KOPT-K1 (cell line): ENCODE measurements at regions not wholly inside any gene's neighbourhood (a gene's known extent, or its start where the extent isn't known, plus 50 kb on each side); places are given as distances from the start of the nearest gene placed in this dataset.
A peak's percentile ranks its signal among the peaks of the same experiment; 100 is the strongest.

ENCODE experiments used
- H3K27ac ChIP-seq: fragments of 200-600 bp; sonication (generic); 2 replicates; pipeline ENCODE4 v1.5.1; 2016; ENCODE audit warnings: antibody characterized with exemption, mild to moderate bottlenecking, low read depth, low read length; ENCODE audit not compliant: poor library complexity, severe bottlenecking
- H3K36me3 ChIP-seq: fragments of 200-600 bp; sonication (generic); 2 replicates; pipeline ENCODE4 v1.5.1; 2017; ENCODE audit warnings: antibody characterized with exemption, mild to moderate bottlenecking, low read length, moderate library complexity; ENCODE audit not compliant: insufficient read depth
- H3K9me3 ChIP-seq: fragments of 200-600 bp; sonication (generic); 2 replicates; pipeline ENCODE4 v1.5.1; 2017; ENCODE audit warnings: antibody characterized with exemption, low read length, mild to moderate bottlenecking; ENCODE audit not compliant: insufficient read depth, poor library complexity, severe bottlenecking

- H3K36me3 ChIP-seq: no peaks in the 10 kb centered on the region
- H3K9me3 ChIP-seq: no peaks in the 10 kb centered on the region
- H3K27ac ChIP-seq: no peak overlapping the region
Measured at GRCh38 chr4:113849771-113850170, 88.2 kb upstream of the CAMK2D start.

- H3K27ac ChIP-seq: no peak overlapping the region
- H3K9me3 ChIP-seq: no peaks in the 10 kb centered on the region
- H3K36me3 ChIP-seq: no peaks in the 10 kb centered on the region
Measured at GRCh38 chr4:113847710-113848109, 86.2 kb upstream of the CAMK2D start.

GRCh38 chr4:113846433-113846832 is 84.9 kb upstream of the CAMK2D start:
- H3K27ac ChIP-seq: no peak overlapping the region
- no peaks in the 10 kb centered on the region for H3K36me3 ChIP-seq
- no peaks in the 10 kb centered on the region for H3K9me3 ChIP-seq

- Histone ChIP-seq H3K9me3 (no peaks in the 10 kb centered on the region), H3K36me3 (no peaks in the 10 kb centered on the region), H3K27ac (no peak overlapping the region)
Measured at GRCh38 chr4:113845138-113845537, 83.6 kb upstream of the CAMK2D start.

DNA sequence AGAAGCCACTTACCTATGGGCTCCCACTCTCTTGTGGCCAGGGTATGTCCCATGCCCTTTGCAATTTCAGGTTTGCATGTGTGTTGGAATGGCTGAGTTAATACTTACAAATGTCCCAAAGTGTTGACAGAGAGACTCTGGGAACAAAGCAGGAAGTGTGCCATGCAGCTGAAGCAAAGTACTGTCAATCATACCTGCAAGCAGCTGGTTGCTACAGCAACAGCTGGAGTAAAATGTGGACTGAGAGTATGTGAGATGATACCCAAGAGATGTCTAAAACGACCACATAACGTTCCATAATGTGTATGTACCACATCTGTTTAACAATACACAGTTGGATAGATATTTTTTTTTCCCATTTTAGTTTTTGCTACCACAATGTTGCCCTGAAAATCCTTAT is 82.8 kb upstream of the CAMK2D start:
- Histone ChIP-seq H3K27ac (no peak overlapping the region), H3K36me3 (no peaks in the 10 kb centered on the region), H3K9me3 (no peaks in the 10 kb centered on the region)

DNA sequence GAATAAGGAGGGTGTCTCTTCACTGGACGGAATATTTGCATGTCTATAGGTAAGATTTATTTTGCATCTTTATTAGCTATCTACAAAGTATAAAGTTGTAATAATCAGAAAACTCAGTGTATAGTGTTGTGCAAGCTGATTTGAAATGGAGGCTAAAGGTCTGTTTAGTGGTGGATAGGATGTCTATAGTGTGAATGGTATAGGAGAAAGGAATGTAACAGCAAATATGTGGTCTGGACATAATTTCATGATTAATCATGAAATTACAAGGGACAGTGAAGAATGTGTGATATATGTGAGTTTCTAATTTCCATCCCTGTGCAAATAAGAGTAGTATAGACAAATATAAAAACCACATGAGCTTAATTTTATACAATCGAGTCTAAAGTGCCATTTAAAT is 79.3 kb upstream of the CAMK2D start:
- no peaks in the 10 kb centered on the region for H3K9me3 ChIP-seq
- no peaks in the 10 kb centered on the region for H3K36me3 ChIP-seq
- no peak overlapping the region for H3K27ac ChIP-seq

DNA sequence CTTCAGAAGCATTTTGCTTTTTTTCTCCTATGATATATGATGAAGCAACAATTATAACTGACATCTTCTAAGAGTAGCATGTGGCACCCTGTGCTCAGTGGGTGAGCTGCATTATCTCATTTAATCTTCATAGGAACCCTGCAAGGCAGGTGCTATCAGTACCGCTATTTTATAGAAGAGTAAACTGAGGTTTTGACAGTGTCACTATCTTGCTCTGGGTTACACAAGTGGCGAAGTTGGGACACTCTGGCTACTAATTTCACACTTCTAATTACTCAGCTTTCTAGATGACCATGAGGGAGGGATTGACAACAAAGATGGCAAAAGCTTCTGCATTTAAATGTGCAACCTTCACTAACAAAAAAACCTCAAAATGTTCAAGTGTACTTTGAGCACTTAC is 76.9 kb upstream of the CAMK2D start:
- Histone ChIP-seq H3K9me3 (no peaks in the 10 kb centered on the region), H3K27ac (no peak overlapping the region), H3K36me3 (no peaks in the 10 kb centered on the region)

DNA sequence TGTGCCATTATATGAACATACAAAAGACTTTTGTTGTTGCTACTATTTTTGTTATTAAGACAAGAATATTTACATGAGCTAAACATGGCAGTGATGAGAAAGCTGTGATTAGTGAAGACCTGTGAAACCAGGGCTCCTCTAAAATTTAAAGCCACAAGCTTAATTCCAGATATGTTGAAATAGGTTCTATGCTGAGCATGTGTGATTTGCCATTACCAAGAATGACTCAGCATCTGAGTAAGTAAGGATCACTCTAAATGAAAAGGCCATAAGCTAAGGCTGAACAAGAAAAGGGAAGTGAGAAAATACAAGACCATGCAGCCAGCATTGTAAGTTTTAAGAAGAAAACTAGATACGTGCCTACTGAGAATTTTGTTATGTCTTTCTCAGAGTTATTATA is 75.9 kb upstream of the CAMK2D start:
- Histone ChIP-seq H3K36me3 (no peaks in the 10 kb centered on the region), H3K27ac (no peak overlapping the region), H3K9me3 (no peaks in the 10 kb centered on the region)

- Histone ChIP-seq H3K9me3 (no peaks in the 10 kb centered on the region), H3K36me3 (no peaks in the 10 kb centered on the region), H3K27ac (no peak overlapping the region)
Measured at GRCh38 chr4:113835005-113835404, 73.5 kb upstream of the CAMK2D start.

GRCh38 chr4:113834298-113834697 is 72.8 kb upstream of the CAMK2D start:
- Histone ChIP-seq H3K36me3 (no peaks in the 10 kb centered on the region), H3K27ac (no peak overlapping the region), H3K9me3 (no peaks in the 10 kb centered on the region)

- Histone ChIP-seq H3K27ac (no peak overlapping the region), H3K9me3 (no peaks in the 10 kb centered on the region), H3K36me3 (no peaks in the 10 kb centered on the region)
Measured at GRCh38 chr4:113832803-113833202, 71.3 kb upstream of the CAMK2D start.

DNA sequence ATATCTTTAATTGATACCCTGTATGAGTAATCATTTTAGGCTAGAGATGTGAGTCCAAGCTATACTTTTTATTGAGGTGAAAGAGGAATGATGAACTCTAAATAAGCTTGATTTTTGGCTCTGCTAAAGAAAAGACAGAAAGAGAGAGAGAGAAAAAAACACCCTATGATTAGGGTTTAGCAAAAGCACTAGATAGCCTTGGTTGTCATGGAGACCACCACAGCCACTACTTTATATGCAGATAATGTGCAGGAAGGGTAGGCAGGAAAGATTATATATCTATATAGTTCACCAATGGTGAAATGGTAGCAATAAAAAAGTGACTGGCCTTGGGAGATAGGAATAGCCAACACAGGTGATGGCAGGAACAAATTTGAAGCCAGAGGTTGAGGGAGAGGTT is 69.9 kb upstream of the CAMK2D start:
- no peak overlapping the region for H3K27ac ChIP-seq
- H3K9me3 ChIP-seq: no peaks in the 10 kb centered on the region
- H3K36me3 ChIP-seq: no peaks in the 10 kb centered on the region

GRCh38 chr4:113828702-113829101 is 67.2 kb upstream of the CAMK2D start:
- Histone ChIP-seq H3K36me3 (no peaks in the 10 kb centered on the region), H3K27ac (no peak overlapping the region), H3K9me3 (no peaks in the 10 kb centered on the region)

GRCh38 chr4:113827285-113827684 is 65.7 kb upstream of the CAMK2D start:
- Histone ChIP-seq H3K9me3 (no peaks in the 10 kb centered on the region), H3K36me3 (no peaks in the 10 kb centered on the region), H3K27ac (no peak overlapping the region)

DNA sequence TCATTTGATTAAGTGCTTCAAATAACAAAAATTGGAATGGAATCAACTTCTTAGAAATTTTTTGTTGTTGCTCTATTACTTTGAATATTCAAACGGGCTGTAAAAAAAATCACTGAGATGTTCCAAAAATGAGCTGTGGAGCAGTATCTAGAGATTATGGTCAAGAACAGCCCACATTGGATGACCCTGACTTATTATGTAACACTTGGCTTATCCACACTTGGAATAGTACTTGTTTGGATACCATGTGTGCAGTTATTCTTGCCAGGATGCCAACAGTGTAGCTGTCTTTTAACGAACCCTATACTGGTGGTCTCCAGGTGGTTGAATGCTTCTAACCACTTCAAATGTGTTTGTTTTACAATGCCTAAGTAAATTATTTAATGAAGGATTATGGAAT is 64.9 kb upstream of the CAMK2D start:
- no peak overlapping the region for H3K27ac ChIP-seq
- H3K9me3 ChIP-seq: no peaks in the 10 kb centered on the region
- H3K36me3 ChIP-seq: no peaks in the 10 kb centered on the region

DNA sequence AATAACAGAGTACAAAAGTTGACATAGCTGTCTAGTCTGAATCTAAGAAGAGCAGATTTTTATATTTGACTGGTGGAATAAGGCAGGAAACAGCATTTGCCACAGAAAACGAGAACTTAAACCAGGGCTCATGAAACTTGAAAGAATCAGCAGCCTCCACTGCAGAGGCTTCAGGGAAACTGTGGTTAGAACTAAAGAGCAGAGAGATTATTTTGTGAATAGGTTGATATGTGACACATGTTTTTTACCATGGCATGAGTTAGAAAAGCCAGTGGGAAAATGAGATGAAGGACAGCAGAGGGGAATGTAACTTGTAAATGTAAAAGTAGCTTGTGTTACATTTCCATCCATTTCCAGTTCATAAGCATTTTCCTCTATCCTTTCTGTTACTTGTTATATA is 63.7 kb upstream of the CAMK2D start:
- Histone ChIP-seq H3K9me3 (no peaks in the 10 kb centered on the region), H3K27ac (peak overlapping the region; percentile 52), H3K36me3 (no peaks in the 10 kb centered on the region)

- no peaks in the 10 kb centered on the region for H3K36me3 ChIP-seq
- H3K27ac ChIP-seq: peak overlapping the region; percentile 52
- no peaks in the 10 kb centered on the region for H3K9me3 ChIP-seq
Measured at GRCh38 chr4:113824396-113824795, 62.9 kb upstream of the CAMK2D start.
